Liver (tissue), 8 donors: ENCODE measurements at regions not wholly inside any gene's neighbourhood (a gene's known extent, or its start where the extent isn't known, plus 50 kb on each side); places are given as distances from the start of the nearest gene placed in this dataset.

Source experiments
- DNase-seq: peaks from one replicate; pipeline ENCODE4 v3.0.0-alpha.2; 2017; ENCODE audit warnings: low spot score
- H3K27ac ChIP-seq, 2 donors: one replicate each; pipeline ENCODE4 v1.7.0; 2013; ENCODE audit warnings: inconsistent platforms in 2 of 2, low read length in 2 of 2, control low read depth in 1 of 2, low read depth in 1 of 2, mild to moderate bottlenecking in 1 of 2
- H3K27me3 ChIP-seq, 4 donors: one replicate each; pipeline versions ENCODE4 v1.6.1 to v1.7.0; 2013; ENCODE audit warnings: low read length in 3 of 4, inconsistent platforms in 1 of 4, mild to moderate bottlenecking in 1 of 4, moderate library complexity in 1 of 4; ENCODE audit not compliant: control insufficient read depth in 4 of 4, insufficient read depth in 4 of 4
- H3K36me3 ChIP-seq, 4 donors: one replicate each; pipeline versions ENCODE4 v1.6.1 to v1.7.0; 2013; ENCODE audit warnings: low read length in 3 of 4, mild to moderate bottlenecking in 3 of 4, low read depth in 1 of 4, moderate library complexity in 1 of 4; ENCODE audit not compliant: control insufficient read depth in 4 of 4, insufficient read depth in 3 of 4
- H3K4me1 ChIP-seq, 4 donors: one replicate each; pipeline versions ENCODE4 v1.6.1 to v1.7.0; 2013; ENCODE audit warnings: low read length in 3 of 4, mild to moderate bottlenecking in 3 of 4, moderate library complexity in 1 of 4; ENCODE audit not compliant: control insufficient read depth in 4 of 4, insufficient read depth in 4 of 4
- H3K4me3 ChIP-seq, 3 donors: one replicate each; pipeline versions ENCODE4 v1.6.1 to v1.7.0; 2013; ENCODE audit warnings: low read length in 3 of 3, control low read depth in 1 of 3, low read depth in 1 of 3, mild to moderate bottlenecking in 1 of 3
- H3K9ac ChIP-seq, 2 donors: one replicate each; pipeline ENCODE4 v1.7.0; 2013; ENCODE audit warnings: low read length in 2 of 2, mild to moderate bottlenecking in 2 of 2, moderate library complexity in 2 of 2, control low read depth in 1 of 2, low read depth in 1 of 2
- H3K9me3 ChIP-seq, 4 donors: one replicate each; pipeline versions ENCODE4 v1.6.1 to v1.7.0; 2013; ENCODE audit warnings: low read length in 3 of 4; ENCODE audit not compliant: control insufficient read depth in 4 of 4
- ATF3 ChIP-seq: IDR thresholded peaks from 2 replicates; pipeline ENCODE4 v1.6.1; 2016; ENCODE audit warnings: antibody characterized with exemption
- CTCF ChIP-seq: fragments of 150-350 bp; IDR thresholded peaks from 2 replicates; pipeline ENCODE4 v1.5.1; 2017; ENCODE audit warnings: improper control_type of control experiment, low read depth, low read length; ENCODE audit not compliant: missing input control
- EGR1 ChIP-seq, 2 donors: IDR thresholded peaks; 2 replicates each; pipeline ENCODE4 v1.6.1; 2016 to 2018; ENCODE audit warnings: antibody characterized with exemption in 2 of 2, low read depth in 2 of 2
- HNF4A ChIP-seq, 2 donors: conservative IDR thresholded peaks; 2 replicates each; pipeline ENCODE4 v1.6.1; 2016; ENCODE audit warnings: antibody characterized with exemption in 2 of 2, mild to moderate bottlenecking in 2 of 2
- HNF4G ChIP-seq: IDR thresholded peaks from 2 replicates; pipeline ENCODE4 v1.6.1; 2016; ENCODE audit warnings: antibody characterized with exemption
- JUND ChIP-seq, 2 donors: IDR thresholded peaks; 2 replicates each; pipeline ENCODE4 v1.6.1; 2016; ENCODE audit warnings: antibody characterized with exemption in 2 of 2
- MAX ChIP-seq: IDR thresholded peaks from 2 replicates; pipeline ENCODE4 v1.6.1; 2016; ENCODE audit warnings: antibody characterized with exemption
- RAD21 ChIP-seq, 2 donors: IDR thresholded peaks; 2 replicates each; pipeline ENCODE4 v1.6.1; 2016; ENCODE audit warnings: antibody characterized with exemption in 2 of 2, mild to moderate bottlenecking in 2 of 2
- RXRA ChIP-seq, 2 donors: IDR thresholded peaks; 2 replicates each; pipeline ENCODE4 v1.6.1; 2017 to 2018; ENCODE audit warnings: antibody characterized with exemption in 2 of 2, mild to moderate bottlenecking in 1 of 2
- TAF1 ChIP-seq: conservative IDR thresholded peaks from 2 replicates; pipeline ENCODE4 v1.6.1; 2016; ENCODE audit warnings: antibody characterized with exemption, mild to moderate bottlenecking
- YY1 ChIP-seq: IDR thresholded peaks from 2 replicates; pipeline ENCODE4 v1.6.1; 2016; ENCODE audit warnings: antibody characterized with exemption, mild to moderate bottlenecking
- whole genome bisulfite sequencing: extraction: QIAGEN DNeasy Blood & Tissue Kit; methylation state at CpG from one replicate; pipeline ENCODE4 v1.1.7; 2013; 5-methylcytosine and 5-hydroxymethylcytosine counted together
- donor health status: healthy.
- donor health status: healthy.
- donor health status: healthy.
- donor health status: healthy.
- donor health status: healthy.

DNA sequence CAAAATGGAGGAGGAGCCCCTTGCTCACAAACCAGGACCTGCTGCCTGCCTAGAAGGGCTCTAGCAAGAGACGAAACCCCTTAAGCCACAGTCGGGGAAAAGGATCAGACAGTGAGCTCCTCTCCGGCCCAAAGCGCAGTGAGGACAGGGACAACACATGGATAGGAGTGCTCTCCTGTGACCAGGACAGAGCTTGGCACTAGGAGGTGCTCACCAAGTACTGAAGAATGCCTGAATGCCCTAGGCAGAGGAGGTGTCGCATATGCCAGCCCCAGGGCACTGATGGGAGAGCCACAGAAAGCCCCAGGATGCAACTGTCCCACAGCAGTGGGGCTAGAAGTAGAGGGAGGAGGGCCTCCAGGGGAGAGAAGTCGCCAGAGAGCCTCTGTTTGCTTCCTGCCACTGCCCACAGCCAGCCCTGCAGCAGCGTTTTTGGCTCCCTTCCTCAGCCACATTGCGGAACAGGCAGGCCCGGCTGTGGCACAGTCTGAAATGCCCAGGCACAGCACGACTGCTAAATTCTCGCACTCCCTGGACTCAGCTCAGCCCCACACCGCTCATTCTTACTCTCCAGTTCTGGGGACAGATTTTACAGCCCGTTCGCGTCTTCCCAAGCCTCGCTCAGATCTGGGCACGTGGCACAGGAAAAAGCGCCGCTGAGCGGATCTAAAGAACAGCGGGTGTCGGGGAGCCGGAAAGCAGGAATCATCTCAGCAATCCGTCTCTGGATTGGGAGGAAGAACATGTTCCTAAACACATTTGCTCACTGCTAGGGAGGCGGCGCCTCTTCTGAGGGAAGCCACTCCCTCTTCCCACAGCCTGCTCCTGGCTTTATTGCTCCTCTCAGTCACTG, 98.7 kb upstream of the POU3F3 start:
- no peak overlapping the region for H3K4me3 ChIP-seq
- H3K9ac ChIP-seq = no peak overlapping the region
- no peak overlapping the region for H3K27ac ChIP-seq
- H3K4me1 ChIP-seq = no peaks in the 10 kb centered on the region
- no peak for DNase-seq
- H3K27me3 ChIP-seq = peaks cover 0 to 5% (median under 1%) of the 10 kb centered on the region in 4 donors
- 73% methylated on average over 26 of the region's 26 CpGs for WGBS
- no peaks in the 10 kb centered on the region for H3K9me3 ChIP-seq
- no peaks in the 10 kb centered on the region for H3K36me3 ChIP-seq
- no peak for TF ChIP-seq TAF1
- TF ChIP-seq YY1 = no peak
- no peak for TF ChIP-seq HNF4A (conservative IDR thresholded peaks at IDR 0.05)
- TF ChIP-seq EGR1 (IDR thresholded peaks at IDR 0.05; ENCODE audit: low read depth in 2 of 2) = no peak
- TF ChIP-seq RXRA (IDR thresholded peaks at IDR 0.05) = no peak
- no peak for TF ChIP-seq MAX
- TF ChIP-seq CTCF = no peak
- no peak for TF ChIP-seq RAD21 (IDR thresholded peaks at IDR 0.05)
- no peak for TF ChIP-seq HNF4G

- Histone ChIP-seq H3K9me3 (no peaks in the 10 kb centered on the region), H3K4me3 (no peak overlapping the region), H3K36me3 (no peaks in the 10 kb centered on the region), H3K4me1 (no peaks in the 10 kb centered on the region), H3K27ac (no peak overlapping the region), H3K27me3 (peaks cover 0 to 5% (median 0%) of the 10 kb centered on the region in 4 donors), H3K9ac (no peak overlapping the region)
- no peak for TF ChIP-seq JUND (IDR thresholded peaks at IDR 0.05)
- DNase-seq = no peak
- 86% methylated on average over 7 of the region's 7 CpGs for WGBS
Measured at GRCh38 chr2:104756118-104756517, 97.8 kb upstream of the POU3F3 start.

GRCh38 chr2:104757056-104757455, 96.9 kb upstream of the POU3F3 start:
- no peak overlapping the region for H3K9ac ChIP-seq
- no peak overlapping the region for H3K4me3 ChIP-seq
- no peak overlapping the region for H3K27ac ChIP-seq
- 82% methylated on average over 5 of the region's 5 CpGs for WGBS
- H3K36me3 ChIP-seq = no peaks in the 10 kb centered on the region
- H3K4me1 ChIP-seq = no peaks in the 10 kb centered on the region
- peaks cover 0 to 5% (median 0%) of the 10 kb centered on the region in 4 donors for H3K27me3 ChIP-seq
- H3K9me3 ChIP-seq = no peaks in the 10 kb centered on the region
- no peak for DNase-seq
- TF ChIP-seq ATF3 = no peak
- no peak for TF ChIP-seq JUND (IDR thresholded peaks at IDR 0.05)
- TF ChIP-seq HNF4A (conservative IDR thresholded peaks at IDR 0.05) = no peak
- no peak for TF ChIP-seq EGR1 (IDR thresholded peaks at IDR 0.05; ENCODE audit: low read depth in 2 of 2)
- TF ChIP-seq CTCF = no peak
